AML-193 (cell line): ENCODE measurements at regions not wholly inside any gene's neighbourhood (a gene's known extent, or its start where the extent isn't known, plus 50 kb on each side); places are given as distances from the start of the nearest gene placed in this dataset.

Experiments used
- DNase-seq, 2 experiments: peaks; one replicate each; lab custom pipeline; 2025; lab: John Stamatoyannopoulos, UW

GRCh38 chr2:46813020-46813415 is 102.6 kb downstream of the MCFD2 start:
- DNase-seq, result no peak
